GM23338 (cell line): ENCODE measurements at regions not wholly inside any gene's neighbourhood (a gene's known extent, or its start where the extent isn't known, plus 50 kb on each side); places are given as distances from the start of the nearest gene placed in this dataset.

Experiments used
- ATAC-seq: fragments of 200-7000 bp; cut with Tn5 transposase; 3 replicates; pipeline ENCODE4 v1.9.1; 2020
- DNase-seq: peaks from one replicate; pipeline ENCODE4 v3.0.0-alpha.2; 2015; ENCODE audit warnings: low spot score
- H2AFZ ChIP-seq: fragments of 200-600 bp; sonication (generic); 2 replicates; pipeline ENCODE4 v1.8.0; 2016; ENCODE audit warnings: antibody characterized with exemption, mild to moderate bottlenecking, moderate library complexity
- H3F3A ChIP-seq: fragments of 200-600 bp; sonication (generic); replicated peaks from 2 replicates; pipeline ENCODE4 v1.8.0; 2017; ENCODE audit warnings: antibody characterized with exemption, mixed run types, low read depth
- H3K27ac ChIP-seq: fragments of 200-600 bp; sonication (generic); 2 replicates; pipeline ENCODE4 v1.6.1; 2016; ENCODE audit warnings: low read depth
- H3K27me3 ChIP-seq: fragments of 200-600 bp; sonication (generic); 2 replicates; pipeline ENCODE4 v1.8.0; 2016; ENCODE audit warnings: mild to moderate bottlenecking, mixed run types, moderate library complexity; ENCODE audit not compliant: insufficient read depth
- H3K36me3 ChIP-seq: fragments of 200-600 bp; sonication (generic); 2 replicates; pipeline ENCODE4 v1.8.0; 2016; ENCODE audit warnings: mild to moderate bottlenecking; ENCODE audit not compliant: insufficient read depth
- H3K4me1 ChIP-seq: fragments of 200-600 bp; sonication (generic); 2 replicates; pipeline ENCODE4 v1.8.0; 2016; ENCODE audit warnings: mild to moderate bottlenecking, moderate library complexity; ENCODE audit not compliant: insufficient read depth
- H3K4me2 ChIP-seq: fragments of 200-600 bp; sonication (generic); 2 replicates; pipeline ENCODE4 v1.7.1; 2017; ENCODE audit warnings: mixed run types
- H3K4me3 ChIP-seq: fragments of 200-600 bp; sonication (generic); 2 replicates; pipeline ENCODE4 v1.6.1; 2016; ENCODE audit warnings: mixed run types
- H3K79me2 ChIP-seq: fragments of 200-600 bp; sonication (generic); replicated peaks from 2 replicates; pipeline ENCODE4 v1.8.0; 2017; ENCODE audit warnings: mild to moderate bottlenecking; ENCODE audit not compliant: insufficient read depth
- H3K9me2 ChIP-seq: fragments of 200-600 bp; sonication (generic); 2 replicates; pipeline ENCODE4 v1.8.0; 2017; ENCODE audit not compliant: insufficient read depth
- H4K20me1 ChIP-seq: fragments of 200-600 bp; sonication (generic); replicated peaks from 2 replicates; pipeline ENCODE4 v1.8.0; 2017; ENCODE audit warnings: mild to moderate bottlenecking; ENCODE audit not compliant: insufficient read depth
- H3K27ac Mint-ChIP-seq: 2 replicates; pipeline ENCODE4 v1.8.0; 2020; ENCODE audit warnings: inconsistent platforms, mild to moderate bottlenecking, moderate library complexity, mixed read lengths
- H3K27me3 Mint-ChIP-seq: 3 replicates; pipeline ENCODE4 v1.8.0; 2022; ENCODE audit warnings: low read depth, mild to moderate bottlenecking, moderate library complexity, mixed read lengths, inconsistent platforms; ENCODE audit not compliant: insufficient read depth, poor library complexity
- H3K36me3 Mint-ChIP-seq: 3 replicates; pipeline ENCODE4 v1.8.0; 2021; ENCODE audit warnings: low read depth, mild to moderate bottlenecking, inconsistent platforms, moderate library complexity, mixed read lengths
- H3K4me1 Mint-ChIP-seq: 3 replicates; pipeline ENCODE4 v1.8.0; 2020; ENCODE audit warnings: mild to moderate bottlenecking, inconsistent platforms, mixed read lengths
- H3K4me3 Mint-ChIP-seq: 3 replicates; pipeline ENCODE4 v1.8.0; 2021; ENCODE audit warnings: moderate library complexity, mild to moderate bottlenecking, inconsistent platforms, mixed read lengths
- H3K9me3 Mint-ChIP-seq: 3 replicates; pipeline ENCODE4 v1.8.0; 2020; ENCODE audit warnings: moderate library complexity, mild to moderate bottlenecking, inconsistent platforms, mixed read lengths
- ETS1 ChIP-seq: IDR thresholded peaks from 2 replicates; pipeline ENCODE4 v1.6.1; 2016; ENCODE audit warnings: antibody characterized with exemption
- EZH2 ChIP-seq: fragments of 200-600 bp; sonication (generic); IDR thresholded peaks from one replicate; pipeline ENCODE4 v1.8.0; 2017; ENCODE audit warnings: antibody characterized with exemption, mild to moderate bottlenecking, low read depth; ENCODE audit not compliant: unreplicated experiment
- EZH2phosphoT487 ChIP-seq: fragments of 200-600 bp; sonication (generic); IDR thresholded peaks from one replicate; pipeline ENCODE4 v1.8.1; 2018; ENCODE audit warnings: antibody characterized with exemption; ENCODE audit not compliant: unreplicated experiment
- POLR2AphosphoS5 ChIP-seq: IDR thresholded peaks from 2 replicates; pipeline ENCODE4 v1.6.1; 2016; ENCODE audit warnings: antibody characterized with exemption, low read depth
- REST ChIP-seq: IDR thresholded peaks from one replicate; pipeline ENCODE4 v1.6.1; 2018; ENCODE audit warnings: antibody characterized with exemption; ENCODE audit not compliant: unreplicated experiment
- STAT1 ChIP-seq: IDR thresholded peaks from one replicate; pipeline ENCODE4 v1.6.1; 2016; ENCODE audit warnings: antibody characterized with exemption; ENCODE audit not compliant: unreplicated experiment
- ZNF114 ChIP-seq: fragments of 250-450 bp; sonication (Bioruptor Pico); IDR thresholded peaks from 2 replicates; pipeline ENCODE4 v1.5.0; 2020; ENCODE audit warnings: mild to moderate bottlenecking, moderate library complexity
- ZNF331 ChIP-seq: fragments of 250-450 bp; sonication (Bioruptor Pico); IDR thresholded peaks from 2 replicates; pipeline ENCODE4 v1.5.0; 2020; ENCODE audit warnings: low read depth, mild to moderate bottlenecking, moderate library complexity
- ZNF462 ChIP-seq: fragments of 250-450 bp; sonication (Bioruptor Pico); IDR thresholded peaks from 2 replicates; pipeline ENCODE4 v1.5.0; 2020; ENCODE audit warnings: mild to moderate bottlenecking, moderate library complexity

- TF ChIP-seq ZNF462 (CRISPR knock-in tag), result no peak
Measured at GRCh38 chr2:45237128-45237527, 227.9 kb upstream of the SIX2 start (continued).

GRCh38 chr2:45236268-45236667, 227.0 kb upstream of the SIX2 start:
- H3K36me3 ChIP-seq, result no peaks in the 10 kb centered on the region
- H3K4me3 ChIP-seq, result no peak overlapping the region
- H3K4me3 Mint-ChIP-seq, result no peak overlapping the region
- no peaks in the 10 kb centered on the region for H3K27me3 ChIP-seq
- no peak for ATAC-seq
- H3K4me1 ChIP-seq, result 0 out of 2 replicates have a peak, but pooled peaks cover under 1% of the 10 kb centered on the region
- H3K9me2 ChIP-seq, result peaks cover 10% of the 10 kb centered on the region; the same call in 1 of the 2 replicates
- H3K27me3 Mint-ChIP-seq, result peaks cover 1% of the 10 kb centered on the region
- no peak overlapping the region for H3K27ac Mint-ChIP-seq
- no peaks in the 10 kb centered on the region for H3K79me2 ChIP-seq
- H3K36me3 Mint-ChIP-seq, result no peaks in the 10 kb centered on the region
- no peak for DNase-seq
- H3K4me1 Mint-ChIP-seq, result peaks cover 2% of the 10 kb centered on the region; the same call in 2 of the 3 replicates
- H3F3A ChIP-seq, result no peaks in the 10 kb centered on the region
- H2AFZ ChIP-seq, result no peak overlapping the region; the same call in 1 of the 2 replicates
- no peak overlapping the region for H3K4me2 ChIP-seq
- H4K20me1 ChIP-seq, result no peaks in the 10 kb centered on the region
- no peaks in the 10 kb centered on the region for H3K9me3 Mint-ChIP-seq
- no peak overlapping the region for H3K27ac ChIP-seq
- TF ChIP-seq ZNF331 (CRISPR knock-in tag) (no peak), ZNF114 (CRISPR knock-in tag) (no peak), REST (no peak), ETS1 (no peak), EZH2phosphoT487 (no peak), EZH2 (no peak), POLR2AphosphoS5 (no peak), STAT1 (no peak)
